ENCODE measurements at regions not wholly inside any gene's neighbourhood (a gene's known extent, or its start where the extent isn't known, plus 50 kb on each side); places are given as distances from the start of the nearest gene placed in this dataset.

DNA sequence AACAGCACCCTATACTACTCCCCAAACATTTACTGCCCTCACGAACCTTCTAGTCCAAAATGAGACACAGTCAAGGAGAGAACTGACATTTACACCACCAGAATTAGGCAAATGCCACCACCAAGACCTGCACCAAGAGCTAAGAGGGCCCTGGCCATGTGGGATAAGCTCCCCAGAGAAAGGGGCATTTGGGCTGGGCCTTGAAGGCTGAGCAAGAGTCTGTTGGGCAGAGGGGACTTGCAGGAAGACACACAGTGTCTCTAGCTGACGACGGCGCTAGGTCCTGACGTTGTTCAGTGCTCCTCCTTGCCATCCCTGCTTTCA is 326.4 kb upstream of the ZMIZ1 start:
- DNase-seq (ENCODE audit: low spot score) = no peak

DNA sequence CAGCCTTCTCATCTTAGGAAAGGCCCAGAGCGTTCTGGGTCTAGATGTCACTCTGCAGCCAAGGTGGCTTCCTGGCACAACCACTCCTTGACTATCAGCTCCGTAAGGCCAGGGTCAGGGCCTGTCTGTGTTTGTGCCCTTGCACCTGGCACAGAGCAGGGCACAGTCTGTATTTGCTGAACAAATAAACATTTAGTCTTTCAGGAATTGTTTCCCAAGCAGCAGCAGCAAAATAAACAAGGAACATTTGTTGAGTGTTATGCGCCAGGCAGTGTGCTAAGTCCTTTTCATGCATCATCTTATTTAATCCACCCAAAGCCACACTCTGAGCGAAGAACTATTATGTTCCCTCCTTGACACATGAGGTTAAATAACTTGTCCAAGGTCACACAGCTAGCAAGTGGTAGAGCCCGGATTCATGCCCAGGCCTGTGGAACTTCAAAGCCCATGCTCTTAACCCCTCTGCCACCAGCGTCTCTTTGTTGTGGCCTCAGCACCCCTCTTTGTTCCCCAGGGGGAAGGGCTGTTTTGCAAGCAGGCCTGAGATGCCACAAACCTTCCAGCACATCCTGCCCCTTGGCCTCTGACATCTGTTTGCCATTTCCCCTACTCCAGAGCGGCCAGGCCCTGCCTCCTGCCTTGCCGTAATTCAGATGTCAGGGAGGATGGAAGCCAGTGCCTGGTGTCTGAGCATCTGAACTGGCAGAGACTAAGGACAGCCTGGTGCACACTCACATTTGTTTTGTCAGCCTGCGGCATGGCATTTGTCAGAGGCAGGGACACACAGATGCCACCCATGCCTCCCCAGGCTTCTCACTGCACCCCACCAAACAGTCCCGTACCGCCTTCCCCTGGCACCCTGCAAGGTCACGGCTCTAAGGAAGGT is 325.8 kb upstream of the ZMIZ1 start:
- DNase-seq (ENCODE audit: low spot score) = no peak

GRCh38 chr10:78744056-78744455 is 324.7 kb upstream of the ZMIZ1 start:
- no peak for DNase-seq (ENCODE audit: low spot score)

DNA sequence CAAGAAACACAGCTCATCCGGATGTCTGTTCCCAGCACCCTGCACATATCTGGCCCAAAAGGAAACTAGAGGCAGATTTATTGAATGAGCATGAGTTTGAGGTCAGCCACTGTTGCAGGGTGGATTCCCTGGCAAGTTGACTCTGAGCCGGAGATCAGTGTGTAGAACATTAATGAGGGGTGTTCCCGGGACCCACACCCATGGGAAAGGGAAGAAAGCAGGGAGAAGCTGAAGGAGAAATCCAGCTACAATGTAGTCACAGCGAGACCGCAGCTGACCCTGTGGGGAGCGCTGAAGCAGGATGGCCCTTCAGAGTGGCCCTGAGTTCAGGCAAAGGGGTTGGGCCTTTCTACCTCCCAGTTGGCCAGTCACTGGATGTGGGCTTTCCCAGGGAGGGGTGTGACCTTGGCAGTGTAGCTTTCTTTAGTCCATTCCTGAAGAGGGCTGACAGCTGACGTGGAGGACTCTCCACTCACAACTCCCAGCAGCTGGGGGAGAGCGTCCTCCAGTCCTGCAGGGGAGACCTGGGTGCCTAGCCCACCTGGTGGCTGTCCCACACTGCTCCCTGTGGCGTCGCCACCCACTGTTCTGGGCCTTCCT is 324.2 kb upstream of the ZMIZ1 start:
- DNase-seq (ENCODE audit: low spot score) = peak; percentile 45

GRCh38 chr10:78745441-78745840 is 323.3 kb upstream of the ZMIZ1 start:
- DNase-seq (ENCODE audit: low spot score) = peak; percentile 37

- no peak for DNase-seq (ENCODE audit: low spot score)
Observed at GRCh38 chr10:78746155-78746763, 322.5 kb upstream of the ZMIZ1 start.

- no peak for DNase-seq (ENCODE audit: low spot score)
Observed at GRCh38 chr10:78747401-78748234, 321.1 kb upstream of the ZMIZ1 start.

DNA sequence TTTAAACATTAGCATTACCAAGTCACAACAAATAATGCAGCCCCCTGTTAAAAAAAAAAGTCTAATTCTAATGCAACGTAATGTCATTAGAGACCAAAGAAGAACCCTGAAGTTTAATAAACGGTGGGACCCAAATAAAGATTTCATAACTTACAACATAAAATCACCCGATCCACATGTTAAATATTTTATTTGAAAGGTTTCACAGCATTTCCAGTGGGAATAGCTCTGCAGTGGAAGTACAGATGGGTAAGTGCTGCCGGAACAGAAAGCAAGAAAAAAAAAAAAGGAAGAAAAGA is 320.6 kb upstream of the ZMIZ1 start:
- no peak for DNase-seq (ENCODE audit: low spot score)

GRCh38 chr10:78749200-78749599 is 319.6 kb upstream of the ZMIZ1 start:
- no peak for DNase-seq (ENCODE audit: low spot score)

GRCh38 chr10:78749898-78750297 is 318.9 kb upstream of the ZMIZ1 start:
- no peak for DNase-seq (ENCODE audit: low spot score)

- DNase-seq (ENCODE audit: low spot score) = no peak
Observed at GRCh38 chr10:78750418-78750817, 318.3 kb upstream of the ZMIZ1 start.

GRCh38 chr10:78751716-78752115 is 317.1 kb upstream of the ZMIZ1 start:
- DNase-seq (ENCODE audit: low spot score) = no peak

DNA sequence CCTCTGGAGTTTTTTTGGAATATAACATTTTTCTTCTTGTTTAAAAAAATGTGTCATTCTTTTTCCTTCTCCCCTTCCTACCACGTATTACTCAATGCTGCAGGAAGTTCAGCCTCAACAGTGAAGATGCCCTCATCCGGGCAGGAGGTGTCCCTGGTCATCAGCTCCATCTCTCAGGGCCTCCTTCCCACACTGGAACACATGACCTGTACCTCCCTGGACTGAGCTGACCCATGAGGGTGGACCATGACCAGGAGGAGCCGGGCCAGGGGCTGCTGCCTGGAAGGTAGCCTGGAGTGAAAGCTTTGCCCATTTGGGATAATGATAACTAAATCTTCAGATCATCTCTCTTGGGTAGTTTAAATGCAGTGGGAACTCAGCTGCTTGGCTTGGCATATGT is 316.5 kb upstream of the ZMIZ1 start:
- DNase-seq (ENCODE audit: low spot score) = no peak

GRCh38 chr10:78752708-78753107 is 316.1 kb upstream of the ZMIZ1 start:
- no peak for DNase-seq (ENCODE audit: low spot score)

DNA sequence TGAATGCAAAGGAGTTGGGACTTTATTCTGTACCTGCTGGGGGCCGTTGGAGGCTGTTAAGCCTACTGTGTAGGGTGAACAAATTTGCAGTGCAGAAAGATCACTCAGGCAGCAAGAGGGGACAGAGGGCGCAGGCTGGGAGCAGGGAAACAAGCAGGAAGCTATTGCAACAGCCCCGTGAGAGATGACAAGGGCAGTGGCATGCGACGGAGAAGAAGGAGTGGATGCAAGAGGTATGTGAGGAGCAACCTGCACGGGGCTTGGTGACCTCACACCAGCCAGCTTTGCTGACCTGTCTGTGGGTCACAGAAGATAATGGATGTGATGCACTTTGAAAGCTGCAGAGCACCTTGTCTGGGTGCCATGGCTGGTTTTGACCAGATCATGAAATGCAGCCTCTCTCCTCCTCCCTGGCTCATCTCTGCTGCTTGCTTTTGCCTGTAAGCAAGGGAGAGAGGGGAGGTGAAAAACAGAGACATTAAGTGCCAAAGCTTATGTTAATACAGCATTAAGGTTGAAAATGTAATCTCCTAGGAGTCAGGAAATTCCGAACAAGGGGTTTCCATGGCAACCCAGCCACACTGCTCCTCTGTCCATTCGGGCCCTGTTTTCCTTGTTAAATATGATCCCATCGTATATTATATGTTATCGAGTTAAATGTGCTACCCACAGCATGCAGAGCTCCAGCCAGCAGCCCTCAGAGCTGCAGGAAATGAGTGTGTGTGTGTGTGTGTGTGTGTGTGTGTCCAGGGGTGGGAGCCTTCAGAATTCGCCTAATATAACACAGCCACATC is 314.3 kb upstream of the ZMIZ1 start:
- DNase-seq (ENCODE audit: low spot score) = no peak

GRCh38 chr10:78755063-78755701 is 313.6 kb upstream of the ZMIZ1 start:
- no peak for DNase-seq (ENCODE audit: low spot score)

- no peak for DNase-seq (ENCODE audit: low spot score)
Observed at GRCh38 chr10:78755877-78756455, 312.8 kb upstream of the ZMIZ1 start.

DNA sequence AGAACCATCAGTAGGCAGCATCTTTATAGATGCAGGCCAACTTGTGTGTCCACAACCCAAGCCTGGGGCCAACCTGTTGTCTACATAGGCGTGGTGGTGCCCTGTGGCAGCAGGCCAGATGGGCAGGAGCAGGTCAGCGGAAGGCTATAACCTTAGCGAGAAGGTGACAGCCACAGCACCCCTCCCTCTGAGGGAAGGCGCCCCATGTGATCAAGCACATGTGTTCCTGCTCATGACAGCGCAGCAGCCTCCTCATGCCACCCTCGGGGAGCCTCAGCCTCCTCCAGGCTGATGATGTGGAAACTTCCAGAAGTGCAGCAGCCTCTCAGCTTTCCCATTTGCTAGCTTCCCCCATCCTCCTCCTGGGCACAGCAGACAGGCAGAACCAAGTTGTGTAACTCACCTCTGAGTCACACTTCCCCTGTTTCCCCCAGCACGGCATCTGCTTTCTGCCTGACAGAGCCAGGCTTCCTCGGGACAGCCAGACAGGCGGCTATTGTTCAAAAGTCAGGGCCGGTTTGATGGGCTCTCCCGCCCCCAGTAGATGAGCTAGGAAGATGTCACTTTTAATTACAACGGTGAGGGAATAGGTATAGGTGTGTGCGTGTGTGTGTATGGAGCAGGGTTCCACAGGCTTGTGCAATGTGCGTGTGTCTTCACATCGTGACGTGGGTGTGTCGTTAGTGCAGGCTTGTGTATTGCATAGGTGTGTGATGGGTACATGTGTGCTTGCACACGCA is 312.0 kb upstream of the ZMIZ1 start:
- DNase-seq (ENCODE audit: low spot score) = peak; percentile 62

- no peak for DNase-seq (ENCODE audit: low spot score)
Observed at GRCh38 chr10:78757344-78757925, 311.3 kb upstream of the ZMIZ1 start.

- no peak for DNase-seq (ENCODE audit: low spot score)
Observed at GRCh38 chr10:78758176-78758575, 310.6 kb upstream of the ZMIZ1 start.

Measured in HuH-7 (cell line).